HFF-Myc (cell line): ENCODE measurements at regions not wholly inside any gene's neighbourhood (a gene's known extent, or its start where the extent isn't known, plus 50 kb on each side); places are given as distances from the start of the nearest gene placed in this dataset.

Experiments used
- DNase-seq: peaks from one replicate; pipeline ENCODE4 v3.0.0-alpha.2; 2011; ENCODE audit warnings: low read depth; ENCODE audit errors: extremely low read depth
- H3K4me3 ChIP-seq: replicated peaks from 2 replicates; pipeline ENCODE4 v1.5.1; 2011; ENCODE audit warnings: low read depth, mild to moderate bottlenecking, control low read depth, low read length
- TF ChIP-seq, protein P1 (sequence below): IDR thresholded peaks from 2 replicates; pipeline ENCODE4 v1.5.1; 2012; ENCODE audit warnings: mild to moderate bottlenecking, low read depth, low read length, control low read depth; ENCODE audit errors: missing control alignments

DNA sequence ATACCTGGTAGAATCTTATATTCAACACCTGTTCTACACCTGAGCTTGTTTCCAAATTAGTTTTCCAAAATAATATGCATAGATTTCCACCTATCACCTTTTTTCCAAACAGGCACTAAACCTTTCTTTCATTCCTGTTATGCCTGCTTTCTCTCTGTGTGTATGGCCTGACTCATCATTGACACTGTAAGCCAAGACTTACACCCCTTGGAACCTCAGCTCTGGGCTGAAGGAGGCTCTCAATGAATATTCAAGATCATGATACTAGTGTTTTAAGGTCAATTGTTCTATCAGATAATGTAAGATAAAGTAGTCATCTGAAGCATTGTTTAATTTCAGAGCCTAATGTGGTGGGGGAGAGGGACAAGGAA is 1193.3 kb downstream of the FLRT2 start:
- no peak for DNase-seq
- no peak overlapping the region for H3K4me3 ChIP-seq
- TF ChIP-seq, protein P1, sequence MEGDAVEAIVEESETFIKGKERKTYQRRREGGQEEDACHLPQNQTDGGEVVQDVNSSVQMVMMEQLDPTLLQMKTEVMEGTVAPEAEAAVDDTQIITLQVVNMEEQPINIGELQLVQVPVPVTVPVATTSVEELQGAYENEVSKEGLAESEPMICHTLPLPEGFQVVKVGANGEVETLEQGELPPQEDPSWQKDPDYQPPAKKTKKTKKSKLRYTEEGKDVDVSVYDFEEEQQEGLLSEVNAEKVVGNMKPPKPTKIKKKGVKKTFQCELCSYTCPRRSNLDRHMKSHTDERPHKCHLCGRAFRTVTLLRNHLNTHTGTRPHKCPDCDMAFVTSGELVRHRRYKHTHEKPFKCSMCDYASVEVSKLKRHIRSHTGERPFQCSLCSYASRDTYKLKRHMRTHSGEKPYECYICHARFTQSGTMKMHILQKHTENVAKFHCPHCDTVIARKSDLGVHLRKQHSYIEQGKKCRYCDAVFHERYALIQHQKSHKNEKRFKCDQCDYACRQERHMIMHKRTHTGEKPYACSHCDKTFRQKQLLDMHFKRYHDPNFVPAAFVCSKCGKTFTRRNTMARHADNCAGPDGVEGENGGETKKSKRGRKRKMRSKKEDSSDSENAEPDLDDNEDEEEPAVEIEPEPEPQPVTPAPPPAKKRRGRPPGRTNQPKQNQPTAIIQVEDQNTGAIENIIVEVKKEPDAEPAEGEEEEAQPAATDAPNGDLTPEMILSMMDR = no peak

DNA sequence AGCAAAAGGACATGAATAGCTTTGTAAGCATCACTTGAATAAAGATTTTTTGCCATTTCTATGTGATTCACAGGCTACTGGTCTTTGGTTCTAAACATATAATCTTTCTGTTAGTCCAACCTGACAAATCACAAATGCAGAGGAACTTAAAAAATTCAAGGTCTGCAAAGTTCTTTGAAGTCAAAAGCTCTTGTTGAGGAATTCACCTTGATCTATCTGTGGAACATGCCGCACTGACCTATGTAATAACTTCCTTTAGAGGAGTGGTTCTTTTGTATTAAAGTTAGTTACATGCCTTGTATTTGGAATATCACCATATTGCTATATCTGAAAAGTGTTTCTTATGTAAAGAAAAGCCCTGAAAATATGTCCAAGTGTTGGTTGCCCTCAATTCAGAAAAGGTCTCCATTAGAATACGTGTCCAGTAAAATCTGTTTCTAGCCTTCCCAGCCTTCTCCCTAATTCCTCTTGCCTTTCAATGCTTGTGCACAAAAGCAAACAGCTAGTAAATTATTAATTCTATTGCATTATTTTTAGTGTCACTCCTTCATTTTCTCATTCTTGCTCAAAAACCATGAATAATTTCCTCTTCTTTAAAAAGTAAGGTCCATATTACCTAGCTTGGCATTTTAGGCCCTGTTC is 1192.8 kb downstream of the FLRT2 start:
- no peak overlapping the region for H3K4me3 ChIP-seq
- no peak for DNase-seq
- TF ChIP-seq, protein P1 = no peak

DNA sequence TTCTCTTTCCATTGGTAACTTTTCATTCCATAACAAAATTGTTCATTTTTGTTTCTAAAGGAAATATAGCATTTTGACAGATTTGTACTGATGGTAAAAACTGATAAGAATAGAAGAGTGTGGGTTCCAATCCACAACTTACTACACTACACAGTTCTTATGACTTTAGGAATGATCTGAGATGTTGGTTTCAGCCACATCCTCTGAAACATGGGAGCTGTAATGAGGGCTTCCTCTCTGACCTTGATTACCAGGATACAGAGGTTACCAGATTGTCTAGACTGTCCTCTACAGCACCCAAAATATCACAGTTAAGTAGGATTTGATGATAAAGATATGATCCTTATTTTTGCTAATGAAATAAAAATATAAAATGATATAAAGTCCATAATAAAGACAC is 1184.6 kb downstream of the FLRT2 start:
- TF ChIP-seq, protein P1 = no peak
- no peak for DNase-seq
- no peak overlapping the region for H3K4me3 ChIP-seq

DNA sequence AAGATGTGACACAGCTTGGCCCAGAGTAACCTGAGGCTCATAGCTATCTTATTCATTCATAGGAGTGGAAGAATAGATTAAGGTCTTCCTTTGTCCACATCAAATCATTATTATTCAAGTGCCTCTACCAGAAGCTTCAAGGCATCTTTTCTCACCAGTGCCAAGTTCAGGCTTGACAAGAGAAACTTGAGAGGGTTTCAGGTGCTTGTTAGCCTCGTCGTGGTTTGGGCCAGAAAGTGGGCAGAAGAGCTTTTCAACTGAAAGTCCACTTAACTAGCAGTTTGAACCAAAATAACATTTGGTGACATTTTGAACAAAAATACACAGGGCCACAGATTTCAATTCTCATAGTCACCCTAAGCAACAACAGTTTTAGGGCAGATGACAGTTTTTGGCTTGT is 1184.2 kb downstream of the FLRT2 start:
- TF ChIP-seq, protein P1 = no peak
- no peak overlapping the region for H3K4me3 ChIP-seq
- DNase-seq = no peak

DNA sequence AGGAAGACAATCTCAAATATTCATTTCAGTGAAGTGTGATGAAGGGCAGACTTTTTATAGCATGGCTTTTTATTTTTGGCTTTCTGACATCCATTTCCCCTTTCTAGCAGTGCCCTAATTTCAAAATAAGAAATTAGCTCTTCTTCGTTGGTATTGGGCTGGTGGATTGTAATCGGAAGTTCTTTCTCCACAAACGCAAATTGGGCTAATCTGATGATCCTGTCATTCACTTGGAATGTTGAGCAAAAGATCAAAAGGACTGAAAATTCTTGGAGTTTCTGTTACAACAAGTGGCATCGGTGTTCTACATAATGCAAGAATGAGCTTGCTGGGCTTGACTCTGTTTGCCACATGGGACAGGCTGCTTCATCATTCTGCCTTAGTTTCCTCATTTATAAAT is 1182.8 kb downstream of the FLRT2 start:
- TF ChIP-seq, protein P1 = no peak
- H3K4me3 ChIP-seq = no peak overlapping the region
- no peak for DNase-seq

DNA sequence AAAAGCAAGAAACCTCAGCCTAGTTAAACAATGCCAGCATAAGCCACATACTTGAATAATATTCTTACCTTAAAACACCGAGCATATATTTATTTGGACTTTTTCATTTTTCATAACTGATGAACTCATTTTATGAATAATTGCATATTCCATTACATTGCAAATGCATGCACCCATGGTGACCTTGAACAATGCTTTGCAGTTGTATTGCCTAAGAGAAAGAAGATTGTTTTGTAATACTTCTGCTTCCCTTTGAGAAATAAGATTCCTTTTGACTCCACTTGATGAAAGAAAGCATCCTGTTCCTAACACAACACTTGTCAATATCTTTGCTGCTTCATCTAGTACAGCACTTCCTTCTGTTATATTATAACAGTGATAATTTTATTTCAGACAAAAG is 1182.2 kb downstream of the FLRT2 start:
- DNase-seq = no peak
- H3K4me3 ChIP-seq = no peak overlapping the region
- TF ChIP-seq, protein P1 = no peak

DNA sequence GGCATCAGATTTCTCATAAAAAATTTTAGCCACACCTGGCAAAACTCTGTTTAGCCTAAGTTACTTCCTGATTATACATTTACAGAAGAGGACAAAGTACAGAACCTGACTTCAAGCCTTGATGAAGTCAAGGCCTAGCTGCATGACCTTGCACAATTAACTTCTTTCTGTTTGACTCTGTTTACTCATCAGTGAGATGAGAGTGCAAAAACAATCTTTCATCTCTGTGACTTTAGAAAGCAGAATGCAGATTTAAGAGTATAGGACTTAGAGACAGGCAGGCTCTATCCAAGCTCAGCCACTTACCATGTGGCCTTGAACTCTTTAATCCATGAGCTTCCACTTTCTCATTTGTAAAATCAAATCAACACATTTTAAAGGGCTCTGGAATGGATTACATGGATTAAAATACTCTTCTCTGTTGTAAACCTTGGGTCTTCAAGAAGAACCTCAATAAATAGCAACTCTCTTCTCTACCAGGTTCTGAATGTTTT is 1178.9 kb downstream of the FLRT2 start:
- TF ChIP-seq, protein P1 = no peak
- no peak for DNase-seq
- no peak overlapping the region for H3K4me3 ChIP-seq
